HG02884 (cell line): ENCODE measurements at regions not wholly inside any gene's neighbourhood (a gene's known extent, or its start where the extent isn't known, plus 50 kb on each side); places are given as distances from the start of the nearest gene placed in this dataset.

Experiments used
- ATAC-seq: cut with Tn5 transposase; IDR thresholded peaks from one replicate; pipeline ENCODE4 v1.9.1; 2021; ENCODE audit warnings: mild to moderate bottlenecking, moderate library complexity; ENCODE audit not compliant: unreplicated experiment

DNA sequence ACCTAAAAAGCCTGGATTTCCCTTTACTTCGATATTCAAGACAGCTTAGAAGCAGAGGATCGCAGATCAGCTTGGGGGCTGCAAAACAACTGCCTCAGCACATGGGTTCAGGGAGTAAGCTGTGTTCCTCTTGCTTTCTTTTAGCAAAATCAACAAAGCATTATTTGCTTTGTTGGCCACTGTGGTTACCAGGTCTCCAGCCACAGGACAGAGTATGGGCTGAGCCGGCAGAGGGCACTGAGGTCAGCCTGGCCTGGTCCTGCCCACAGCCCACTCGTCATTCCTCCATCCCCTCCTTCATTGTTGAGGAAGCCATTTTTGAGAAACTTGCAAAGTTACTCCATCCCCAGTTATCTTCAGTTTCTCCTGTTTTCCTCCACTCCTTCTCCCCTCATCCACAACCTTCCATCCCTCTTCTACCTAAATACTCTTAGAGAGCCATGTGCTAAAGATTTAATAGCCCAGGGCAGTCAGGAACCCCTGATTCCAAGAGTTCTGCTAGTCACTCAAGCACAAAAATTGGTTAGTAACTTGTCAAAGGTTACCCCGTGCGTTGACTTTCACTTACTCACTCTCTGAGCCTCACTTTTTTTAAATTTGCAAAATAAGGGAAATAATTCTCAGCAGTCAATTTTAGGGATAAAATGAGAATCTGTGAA, 60.0 kb upstream of the HES1 start:
- no peak for ATAC-seq

DNA sequence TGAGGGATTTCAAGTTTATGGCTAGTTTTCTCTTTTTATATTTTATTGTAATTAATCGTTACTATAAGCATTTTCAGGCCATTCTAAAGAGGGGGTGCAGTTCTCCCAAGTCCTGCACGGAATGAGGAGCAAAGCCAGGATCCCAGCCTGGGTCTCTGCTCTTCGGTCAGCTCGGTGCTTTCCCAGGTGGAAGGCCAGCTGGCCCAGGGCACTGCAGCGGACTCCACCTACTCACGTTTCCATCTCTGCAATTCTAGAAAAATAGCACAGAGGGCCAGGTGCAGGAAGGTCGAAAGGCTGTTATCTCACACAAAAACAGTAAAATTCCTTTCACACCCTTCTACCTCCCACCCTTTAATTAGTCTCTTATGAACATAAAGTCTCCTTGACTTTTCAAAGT, 59.5 kb upstream of the HES1 start:
- ATAC-seq, result no peak

DNA sequence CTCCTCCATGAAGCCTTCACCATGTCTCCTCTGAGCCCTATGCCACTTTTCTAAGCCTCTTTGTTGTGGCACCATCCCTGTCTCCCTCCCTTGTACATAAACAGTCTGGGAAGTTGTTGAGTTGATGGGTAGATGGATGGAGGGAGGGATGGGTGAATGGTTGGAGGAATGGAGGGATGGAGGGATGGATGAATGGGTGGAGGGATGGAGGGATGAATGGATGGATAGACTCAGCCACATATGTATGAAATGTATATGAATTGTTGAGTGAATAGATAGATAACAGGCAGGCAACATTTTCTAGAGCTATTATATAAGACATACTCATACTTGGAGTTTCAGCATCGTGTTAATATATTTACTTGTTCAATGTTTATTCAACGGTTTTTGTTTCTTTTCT, 58.3 kb upstream of the HES1 start:
- no peak for ATAC-seq

DNA sequence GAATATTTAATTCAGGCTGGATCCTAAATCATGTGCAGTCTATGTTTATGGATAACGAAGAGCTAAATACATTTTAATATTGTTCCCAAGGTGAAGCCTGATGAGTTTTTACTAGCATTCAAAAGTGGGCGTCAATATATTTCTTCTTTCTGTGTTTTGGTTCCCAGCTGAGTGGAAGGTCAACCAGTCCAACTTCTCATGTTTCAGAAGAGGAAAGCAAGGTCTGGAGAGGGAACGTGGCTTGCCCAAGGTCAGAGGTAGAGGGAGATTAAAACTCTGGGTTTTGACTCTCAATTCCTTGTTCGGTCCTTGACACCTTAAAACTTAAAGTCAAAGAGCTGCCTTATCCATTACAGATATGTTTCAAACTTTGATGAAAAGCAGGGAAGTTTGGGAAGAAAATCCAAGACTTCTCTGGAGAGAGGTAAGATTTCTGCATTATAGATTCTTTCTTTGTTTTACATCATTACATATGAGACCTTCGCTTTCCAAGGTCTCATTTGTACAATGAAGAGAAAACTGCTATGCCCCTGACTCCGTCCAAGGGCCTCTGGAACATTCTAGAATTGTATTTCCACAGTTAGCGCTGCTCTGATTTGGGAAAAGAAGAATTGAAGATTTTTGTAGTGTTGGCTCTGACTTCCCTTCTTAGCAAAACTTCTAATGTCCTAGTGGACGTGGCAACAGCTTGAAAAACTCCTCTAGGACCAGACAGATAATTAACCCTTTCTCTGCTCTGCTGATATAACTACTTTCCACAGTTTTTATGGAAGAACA, 57.7 kb upstream of the HES1 start:
- no peak for ATAC-seq

DNA sequence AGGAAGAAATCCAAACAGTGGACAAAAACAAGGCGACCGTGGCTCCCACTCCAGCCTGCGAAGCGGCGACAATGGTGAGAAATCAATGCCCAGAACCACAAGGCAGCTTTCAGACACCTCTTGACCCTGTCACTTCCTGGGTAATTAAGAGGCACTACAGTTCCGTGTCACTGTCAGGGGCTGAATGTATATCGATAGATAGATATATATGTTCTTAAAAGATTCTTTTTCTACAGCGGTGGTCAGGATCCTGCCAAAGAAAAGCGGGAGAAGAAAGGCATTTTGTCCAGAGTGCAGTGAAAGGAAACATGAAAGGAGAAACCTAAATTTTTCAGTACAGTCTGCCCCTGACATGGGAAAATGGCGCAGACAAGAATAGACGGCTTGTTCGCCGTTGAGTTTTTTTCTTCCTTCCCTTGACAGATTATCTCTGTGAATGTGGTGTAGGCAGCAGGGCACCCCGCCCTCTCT, 56.2 kb upstream of the HES1 start:
- no peak for ATAC-seq

DNA sequence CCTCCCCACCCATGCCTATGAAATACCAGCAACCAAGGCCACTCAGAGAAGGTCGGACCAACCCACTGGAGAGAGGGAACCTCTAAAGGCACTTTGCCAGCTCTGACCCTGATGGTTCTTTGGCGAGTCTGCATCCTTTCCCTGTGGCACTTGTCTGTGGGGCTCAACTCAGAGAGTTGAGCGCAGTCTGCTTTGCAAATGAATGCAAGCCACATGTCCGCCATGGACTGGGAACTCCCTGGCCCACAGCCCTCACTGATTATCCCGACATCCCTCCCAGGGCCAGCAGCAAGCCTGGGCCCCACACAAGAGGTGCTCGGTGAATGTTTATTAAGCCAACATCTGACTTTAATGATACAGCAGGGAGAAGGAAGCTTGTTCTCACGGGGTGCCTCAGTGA, 55.5 kb upstream of the HES1 start:
- ATAC-seq, result no peak

DNA sequence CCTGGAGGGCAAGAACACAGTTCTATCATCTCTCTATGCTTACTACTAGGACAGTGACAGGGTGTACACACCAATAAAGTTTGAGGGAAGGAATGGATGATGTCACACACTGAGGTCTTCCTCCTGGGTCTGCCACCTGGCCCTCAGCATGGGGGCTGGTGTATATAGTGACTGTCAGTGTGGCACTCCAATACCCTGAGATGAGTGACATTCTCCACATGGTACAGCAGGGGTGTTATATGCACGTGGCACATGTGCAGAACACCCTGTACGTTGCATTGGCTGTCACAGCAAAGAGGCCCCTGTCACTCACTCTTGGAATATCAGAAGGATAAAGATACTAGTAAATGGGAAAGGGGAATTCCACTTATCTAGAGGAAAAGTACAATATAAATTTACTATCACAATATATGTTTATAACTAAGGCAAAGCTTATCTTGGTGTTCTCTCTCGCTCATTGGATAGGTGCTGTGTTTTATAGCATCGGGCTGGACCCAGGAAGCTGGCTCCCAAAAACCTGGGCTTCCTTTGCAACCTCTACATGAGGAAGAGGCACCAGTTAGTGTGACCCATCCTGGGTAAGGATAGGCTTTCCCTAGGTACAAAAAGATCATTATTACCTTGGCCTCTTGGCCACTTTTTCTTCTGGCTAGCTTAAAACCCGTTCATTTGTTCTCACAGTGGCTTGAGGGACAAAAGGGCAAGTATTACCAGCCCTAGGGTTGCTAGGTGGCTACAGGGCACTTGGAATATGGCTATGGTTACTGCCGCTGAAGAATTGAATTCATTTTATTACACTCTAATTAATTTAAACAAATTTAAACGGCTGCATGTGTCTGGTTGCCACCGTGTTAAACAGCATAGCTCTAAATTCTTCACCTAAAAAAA, 54.8 kb upstream of the HES1 start:
- ATAC-seq, result no peak

DNA sequence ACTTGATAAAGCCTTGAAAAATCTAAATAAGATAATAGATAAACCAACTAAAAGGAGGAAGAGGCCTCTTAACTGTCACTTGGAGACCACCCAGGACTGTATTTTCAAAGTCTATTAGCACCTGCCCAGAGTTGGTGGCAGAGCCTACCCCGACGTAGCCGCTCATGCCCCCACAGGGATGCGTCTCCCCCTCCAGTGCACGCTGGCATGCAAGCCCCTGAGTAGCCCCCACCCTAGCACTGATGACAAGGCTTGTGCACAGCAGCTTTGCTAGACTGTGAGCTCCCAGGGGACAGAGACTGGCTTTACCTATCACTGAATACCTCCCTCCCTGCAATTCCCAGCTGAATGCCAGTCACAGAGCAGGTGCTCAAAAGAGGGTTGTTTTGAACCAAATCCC, 54.1 kb upstream of the HES1 start:
- ATAC-seq, result no peak

DNA sequence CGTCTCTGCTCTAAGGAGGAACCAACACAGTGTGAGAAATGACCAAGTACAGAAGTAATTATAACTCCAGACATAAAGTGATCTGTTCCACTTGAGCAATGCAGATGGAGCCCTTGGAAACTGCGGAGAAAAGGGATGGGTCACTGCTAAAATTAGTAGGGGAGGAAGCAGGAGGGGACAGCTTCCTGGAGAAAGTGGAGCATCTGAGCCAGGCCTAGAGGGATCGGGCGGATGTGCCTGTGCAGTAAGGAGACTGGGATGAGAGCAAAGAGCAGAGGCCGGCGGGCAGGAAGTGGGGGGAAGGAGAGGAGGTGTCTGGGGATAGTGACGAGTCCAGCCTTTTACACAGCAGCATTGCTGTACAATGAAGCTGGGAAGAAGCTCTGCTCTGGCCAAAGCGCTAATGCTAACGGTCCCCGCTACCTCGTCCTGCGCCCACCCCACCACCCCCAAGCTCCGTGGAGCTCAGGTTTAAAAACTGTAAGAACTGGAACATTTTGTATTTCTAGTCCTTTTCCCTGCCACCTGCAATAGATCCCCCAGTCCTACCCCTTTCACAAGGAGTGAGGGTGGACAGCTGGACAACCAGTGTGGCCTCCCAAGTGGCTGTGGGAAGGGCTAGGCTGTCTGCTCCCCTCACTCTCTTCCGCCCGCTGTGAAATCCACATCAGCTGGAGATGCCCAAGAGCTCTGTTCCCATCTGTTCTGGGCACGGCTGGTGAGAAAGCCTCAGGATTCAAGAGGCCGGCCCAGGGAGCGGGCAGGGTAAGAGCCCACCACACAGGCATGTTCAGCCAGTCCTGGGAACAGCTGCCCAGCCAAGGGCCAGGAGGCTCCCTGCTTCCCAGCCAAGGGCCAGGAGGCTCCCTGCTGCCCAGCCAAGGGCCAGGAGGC, 53.0 kb upstream of the HES1 start:
- no peak for ATAC-seq

DNA sequence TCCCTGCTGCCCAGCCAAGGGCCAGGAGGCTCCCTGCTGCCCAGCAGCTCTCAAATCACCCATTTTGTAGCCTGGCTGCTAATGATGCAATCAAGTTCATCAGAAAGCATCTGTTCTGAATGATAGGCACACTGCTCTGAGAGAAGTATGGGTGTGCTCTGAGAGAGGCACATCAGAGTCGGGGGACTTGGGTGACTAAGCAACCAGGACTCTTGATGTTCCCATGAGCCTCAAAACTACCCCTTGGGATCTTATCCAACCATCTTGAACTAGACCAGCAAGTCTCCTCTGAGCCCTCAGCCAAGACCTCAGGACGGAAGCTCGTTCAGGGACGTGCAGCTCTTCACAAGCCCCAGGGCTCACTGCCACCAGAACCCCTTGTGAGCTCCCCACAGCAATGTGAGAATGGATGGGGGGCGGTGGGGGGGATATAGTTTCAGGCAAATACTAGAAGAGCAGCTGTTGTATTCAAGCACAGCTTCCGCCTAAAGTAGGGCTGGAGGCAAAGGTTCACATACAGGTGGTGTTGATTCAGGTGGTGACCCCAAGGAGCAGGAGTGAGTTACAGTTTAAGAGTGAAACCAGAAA, 52.2 kb upstream of the HES1 start:
- ATAC-seq, result peak; percentile 24

DNA sequence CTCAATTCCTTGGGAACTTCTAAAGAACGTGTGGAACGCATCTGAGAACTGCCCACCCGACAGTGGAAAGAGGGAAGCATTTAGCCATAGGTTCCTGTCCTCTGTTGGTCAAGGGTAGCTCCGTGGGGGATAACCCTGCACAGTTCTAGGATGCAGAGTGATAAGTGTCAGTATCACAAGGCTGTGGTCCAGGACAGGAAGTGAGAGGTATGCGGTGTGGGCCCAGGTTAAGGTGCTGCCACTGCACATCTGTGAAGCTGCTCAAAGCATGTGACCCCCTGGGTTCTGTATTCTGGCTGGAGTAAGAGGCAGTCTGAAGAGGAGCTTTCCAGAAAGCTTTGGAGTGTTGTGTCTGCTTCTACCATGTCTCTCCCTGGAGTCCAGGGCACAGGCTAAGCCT, 51.7 kb upstream of the HES1 start:
- peak; percentile 91 for ATAC-seq
